HG02798 (cell line): ENCODE measurements at regions not wholly inside any gene's neighbourhood (a gene's known extent, or its start where the extent isn't known, plus 50 kb on each side); places are given as distances from the start of the nearest gene placed in this dataset.

Source experiments
- ATAC-seq: cut with Tn5 transposase; IDR thresholded peaks from one replicate; pipeline ENCODE4 v1.9.1; 2021; ENCODE audit warnings: mild to moderate bottlenecking; ENCODE audit not compliant: unreplicated experiment, poor library complexity

DNA sequence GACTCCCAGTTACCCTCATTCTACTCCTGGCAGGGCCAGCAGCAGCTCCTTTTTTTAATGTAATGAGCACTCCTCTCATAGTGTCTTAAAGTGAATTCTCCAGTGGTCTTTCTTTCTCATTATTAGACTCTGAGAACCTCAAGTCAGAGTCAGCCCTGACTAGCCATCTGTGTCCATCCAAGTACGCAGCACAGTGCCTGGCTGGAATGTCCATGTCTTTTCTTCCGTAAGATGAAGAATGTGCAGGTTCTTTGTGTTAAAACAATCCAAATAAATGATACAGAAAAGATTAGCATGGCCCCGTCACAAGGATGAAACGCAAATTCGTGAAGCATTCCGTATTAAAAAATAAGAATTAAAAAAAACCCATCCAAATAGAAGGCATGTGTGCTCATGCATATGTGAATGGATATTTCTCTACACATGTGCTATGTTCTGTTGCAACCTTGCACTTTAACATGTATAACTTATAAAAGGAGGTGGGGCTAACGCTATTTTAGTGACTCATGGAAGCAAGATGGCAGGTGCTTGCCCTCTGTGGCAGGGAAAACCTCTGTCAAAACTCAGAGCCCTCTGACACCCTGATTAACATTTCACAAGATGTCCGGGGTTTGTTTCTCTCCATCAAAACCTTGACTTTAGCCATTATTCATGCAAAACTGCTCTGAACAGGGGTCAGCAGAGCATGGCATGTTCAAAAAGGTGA, 170.7 kb upstream of the TOPAZ1 start:
- no peak for ATAC-seq

DNA sequence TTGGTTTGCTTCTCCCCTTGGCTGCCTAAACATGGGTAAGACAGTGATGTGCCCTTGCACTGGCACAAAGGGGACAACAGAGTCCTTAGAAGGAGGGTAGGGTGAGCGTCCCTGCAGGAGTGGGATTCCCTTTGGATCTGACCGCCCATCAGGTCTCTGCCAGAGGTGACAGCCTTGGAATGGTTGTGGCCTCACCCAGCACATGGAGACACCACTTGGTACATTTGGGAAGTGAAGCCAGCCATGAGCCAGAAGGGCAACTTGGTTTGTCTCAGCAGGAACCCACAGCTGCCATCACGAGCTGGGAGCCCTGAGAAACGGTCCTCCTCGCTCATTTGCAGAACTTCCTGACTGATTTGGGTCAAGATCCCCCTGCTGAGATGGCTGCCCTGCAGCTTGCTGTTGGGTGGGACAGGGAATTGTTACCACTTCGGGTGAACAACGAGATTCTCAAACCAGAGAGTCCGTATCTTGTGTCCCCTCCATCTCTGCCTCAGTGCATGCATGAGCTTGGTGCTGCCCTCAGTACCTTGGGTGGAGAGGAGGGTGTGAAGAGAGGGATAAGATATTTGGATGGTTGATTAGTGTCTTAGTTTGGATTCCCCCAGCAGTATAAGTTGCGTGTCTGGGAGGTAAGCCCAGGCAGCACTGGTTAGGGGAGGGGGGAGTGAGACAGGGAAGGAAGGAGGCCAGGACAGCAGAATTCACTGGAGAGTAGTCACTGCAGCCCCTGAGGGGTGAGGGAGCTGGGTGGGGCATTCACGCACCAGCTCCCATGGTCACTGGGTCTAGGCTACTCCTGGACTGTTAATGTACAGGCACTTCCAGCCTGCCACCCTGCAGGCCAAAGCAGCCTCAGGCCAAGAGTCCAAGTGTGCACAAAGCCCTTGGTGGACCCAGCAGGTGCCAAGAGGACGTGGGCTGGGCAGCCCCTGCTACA, 168.8 kb upstream of the TOPAZ1 start:
- ATAC-seq, result no peak

DNA sequence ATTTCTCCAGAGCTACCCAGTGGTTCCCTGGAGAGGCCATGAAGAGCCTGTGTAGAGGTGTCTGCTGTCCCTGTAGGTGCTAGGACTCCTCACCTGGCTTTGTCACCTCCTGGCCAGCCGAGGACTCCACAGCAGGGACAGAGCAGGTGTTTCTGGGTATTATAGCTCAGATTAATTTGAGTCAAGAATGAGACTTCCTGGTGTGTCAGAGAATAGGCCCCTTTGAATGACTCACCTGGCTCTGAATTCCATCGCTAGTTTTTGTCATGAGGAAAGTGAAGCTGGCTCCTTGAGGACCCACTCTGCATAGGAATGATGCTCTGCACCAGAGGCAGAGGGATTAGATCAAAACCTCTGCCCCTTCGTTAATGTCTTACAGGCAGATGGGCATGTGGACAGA, 167.5 kb upstream of the TOPAZ1 start:
- ATAC-seq, result no peak

DNA sequence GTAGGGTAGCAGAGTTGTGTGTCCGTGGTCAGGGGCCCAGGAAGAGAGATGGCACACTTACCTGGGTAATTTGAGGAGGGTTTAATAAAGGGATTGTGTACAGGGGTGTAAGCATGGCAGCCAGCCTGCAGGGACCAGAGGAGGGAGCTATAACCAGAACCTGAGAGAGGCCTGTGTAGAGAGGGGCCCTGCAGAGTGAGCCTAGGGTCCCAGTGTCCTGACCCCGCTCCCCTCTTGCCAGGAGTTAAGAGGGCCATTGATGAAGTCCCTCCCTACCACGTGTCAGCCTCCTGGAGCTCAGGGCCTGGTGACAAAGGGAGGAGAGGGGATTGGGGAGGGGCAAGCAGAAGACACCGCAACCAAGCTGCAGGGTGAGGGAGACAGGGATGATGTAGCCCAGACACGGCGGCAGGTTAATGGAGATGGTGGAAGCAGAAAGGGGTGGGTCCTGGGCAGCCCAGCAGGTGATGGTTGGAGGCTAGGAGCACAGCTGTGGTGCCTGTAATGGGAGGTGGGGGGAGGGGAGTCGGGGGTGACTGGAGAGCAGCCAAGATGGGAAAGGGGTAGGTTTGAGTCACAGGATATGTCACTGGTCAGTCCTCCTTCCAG, 165.4 kb upstream of the TOPAZ1 start:
- ATAC-seq, result no peak

DNA sequence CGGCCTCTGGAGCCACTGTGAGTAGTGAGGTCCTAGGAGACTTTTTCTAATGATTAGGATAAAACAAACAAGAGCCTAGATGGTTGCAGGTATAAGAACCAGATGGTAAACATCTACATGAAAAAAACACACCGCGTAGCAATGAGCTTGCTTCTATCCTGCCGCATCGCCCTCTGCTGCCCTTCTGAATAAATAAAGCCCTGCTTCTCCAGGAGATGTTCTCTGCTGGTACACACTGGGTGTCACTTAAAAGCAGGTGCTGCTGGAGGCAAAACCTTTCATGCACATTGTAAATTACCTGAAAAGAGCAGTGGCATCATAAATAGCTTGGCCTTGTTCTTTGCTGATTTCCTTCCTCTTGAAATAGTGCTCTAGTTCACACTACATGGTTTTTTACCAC, 164.4 kb upstream of the TOPAZ1 start:
- ATAC-seq, result no peak

DNA sequence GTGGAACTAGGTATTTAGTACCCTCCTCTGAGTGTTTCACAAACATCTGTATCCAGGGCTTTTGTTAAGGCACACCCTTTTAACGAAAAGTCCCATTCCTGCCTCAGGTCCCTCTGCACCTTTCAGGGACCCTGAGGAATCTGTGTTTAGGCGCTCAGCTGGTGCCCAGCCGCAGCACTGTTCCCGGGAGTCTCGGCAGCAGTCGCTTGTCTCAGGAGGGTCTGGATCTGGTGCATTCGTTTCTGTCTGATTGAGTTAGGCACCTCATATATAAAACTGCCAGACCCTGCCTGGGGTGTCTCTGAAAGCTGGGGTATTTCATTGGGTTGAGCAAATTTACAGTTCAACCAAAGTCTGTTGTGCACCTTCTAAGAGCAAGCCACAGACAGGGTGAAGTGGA, 162.8 kb upstream of the TOPAZ1 start:
- no peak for ATAC-seq

DNA sequence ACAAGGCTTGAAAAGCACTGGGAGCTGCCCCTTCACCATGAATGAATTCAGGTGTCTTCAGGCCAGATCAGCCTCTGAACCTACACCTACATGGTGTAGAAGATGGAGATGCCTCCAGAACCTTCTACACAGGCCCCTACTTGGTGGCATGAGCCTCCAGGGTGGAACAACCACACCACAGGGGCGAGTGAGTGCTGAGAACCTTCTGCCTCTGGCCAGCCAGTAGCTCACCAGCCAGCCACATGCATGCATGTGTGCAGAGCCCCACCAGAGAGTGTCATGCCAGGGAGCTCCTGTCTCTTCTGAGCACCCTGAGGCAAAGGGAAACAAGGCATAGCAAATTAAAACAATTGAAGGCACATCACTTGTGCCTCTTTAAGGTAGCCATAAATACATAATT, 161.8 kb upstream of the TOPAZ1 start:
- no peak for ATAC-seq

DNA sequence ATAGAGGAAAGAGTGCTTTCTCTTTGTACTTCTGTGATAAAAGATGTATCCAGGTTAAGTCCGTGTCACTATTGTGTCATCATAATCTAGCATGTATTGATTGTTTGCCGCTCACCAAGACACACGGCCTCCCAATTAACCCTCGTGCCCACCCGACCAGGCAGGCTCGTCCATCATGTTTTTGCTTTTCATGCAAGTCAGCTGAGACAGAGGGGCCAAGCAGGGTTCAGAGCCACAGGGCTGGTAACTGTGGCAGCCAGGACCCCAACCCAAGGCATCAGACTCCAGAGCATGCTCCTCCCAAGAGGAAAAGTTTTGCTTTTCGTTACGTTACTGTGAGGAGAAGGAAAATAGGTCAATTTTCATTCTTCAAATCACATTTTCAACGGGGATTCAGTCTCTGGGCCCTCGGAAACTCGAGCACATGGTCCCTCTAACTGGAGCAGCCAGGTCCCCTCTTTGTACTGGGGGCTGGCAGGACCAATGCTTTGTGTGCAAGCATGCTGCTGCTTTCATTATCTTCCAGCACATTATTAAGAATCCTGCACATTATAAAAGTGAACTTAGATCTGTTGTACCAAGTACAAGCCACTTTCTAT, 161.1 kb upstream of the TOPAZ1 start:
- no peak for ATAC-seq

DNA sequence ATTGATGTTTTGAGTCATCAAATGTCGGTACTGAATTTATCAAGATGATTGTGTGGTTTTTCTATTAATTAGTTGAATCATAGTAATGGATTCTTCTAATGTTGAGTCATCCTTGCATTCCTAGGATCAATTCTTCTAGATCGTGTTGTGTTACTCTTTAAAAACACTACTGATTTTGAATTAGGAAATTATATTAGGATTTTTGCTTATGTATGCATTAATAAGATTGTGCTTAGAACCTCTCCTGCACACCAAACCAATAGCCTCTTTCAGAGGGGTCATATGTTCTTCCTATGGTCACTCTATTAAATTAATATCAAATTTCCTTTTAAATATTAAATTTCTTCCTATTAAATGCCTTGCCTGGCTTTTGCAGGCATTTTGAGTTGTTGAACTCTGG, 151.7 kb upstream of the TOPAZ1 start:
- no peak for ATAC-seq

DNA sequence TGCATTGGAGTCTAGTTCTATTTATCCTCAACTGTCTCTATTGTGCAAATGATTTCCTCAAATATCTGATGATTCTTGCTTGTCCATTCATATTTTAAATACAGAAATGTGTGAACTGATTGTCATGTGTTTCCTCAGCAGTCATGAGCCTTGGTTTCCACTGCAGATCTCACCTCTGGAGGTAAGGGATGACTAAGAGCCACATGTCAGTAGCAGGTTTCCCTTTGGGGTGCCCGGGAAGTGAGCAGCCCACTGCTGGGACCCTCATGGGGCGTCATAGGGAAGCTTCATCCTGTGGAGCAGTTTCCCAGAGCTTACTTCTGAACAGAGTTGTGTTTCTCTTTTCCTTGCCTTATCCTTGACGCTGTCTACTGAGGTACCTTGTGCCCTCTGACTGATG, 149.2 kb upstream of the TOPAZ1 start:
- no peak for ATAC-seq

DNA sequence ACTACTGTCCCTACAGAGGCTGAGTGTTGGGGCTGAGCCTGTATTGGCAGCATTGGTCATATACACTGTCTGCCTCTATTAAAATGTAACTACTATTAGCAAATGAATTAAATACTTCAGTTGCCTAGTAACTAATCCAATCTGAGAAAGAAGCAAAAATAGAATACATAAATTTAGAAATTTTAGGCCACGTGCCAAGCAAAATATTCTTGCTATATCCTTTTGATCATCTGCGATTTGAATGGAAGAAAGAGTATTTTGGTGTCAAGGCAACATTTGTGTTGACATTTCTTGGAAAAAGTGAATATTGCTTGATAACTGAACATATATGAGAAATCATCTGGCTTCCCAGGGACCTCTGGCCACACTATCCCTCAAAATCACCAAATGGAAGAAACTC, 148.2 kb upstream of the TOPAZ1 start:
- no peak for ATAC-seq

DNA sequence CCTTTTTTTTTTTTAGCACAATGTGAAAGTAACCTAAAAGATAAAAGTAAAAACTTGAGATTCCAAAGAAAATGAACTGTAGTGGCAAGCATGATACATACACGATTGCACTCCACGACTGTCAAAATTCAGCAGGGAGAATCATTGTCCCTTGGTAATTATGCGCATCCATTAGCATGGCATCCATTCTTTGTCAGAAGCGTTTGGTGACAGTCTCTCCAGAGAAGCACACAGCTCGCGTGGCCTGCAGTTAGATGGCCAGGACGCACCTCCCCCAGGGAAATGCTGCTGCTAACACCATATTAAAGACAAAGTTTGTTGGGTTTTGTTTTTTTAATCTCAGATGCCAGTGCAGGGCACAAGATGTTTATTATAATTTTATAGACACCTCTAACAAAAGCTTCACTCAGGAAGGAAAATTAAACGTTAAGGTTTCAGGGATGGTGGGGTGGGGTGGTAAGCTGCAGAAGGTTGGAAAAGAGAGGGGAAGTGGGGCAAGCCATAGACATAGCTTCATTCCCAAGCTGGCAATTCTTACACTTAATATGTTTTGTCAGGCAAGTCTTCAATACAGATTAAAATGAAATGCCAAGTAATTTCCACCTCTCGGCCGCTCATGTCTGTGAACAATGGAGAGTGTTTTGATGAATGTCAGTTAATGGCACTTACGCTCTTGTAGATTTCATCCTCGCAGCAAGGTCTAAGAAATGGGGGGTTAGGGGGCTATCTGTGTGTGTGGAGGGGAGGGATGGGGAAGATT, 142.8 kb upstream of the TOPAZ1 start:
- no peak for ATAC-seq

DNA sequence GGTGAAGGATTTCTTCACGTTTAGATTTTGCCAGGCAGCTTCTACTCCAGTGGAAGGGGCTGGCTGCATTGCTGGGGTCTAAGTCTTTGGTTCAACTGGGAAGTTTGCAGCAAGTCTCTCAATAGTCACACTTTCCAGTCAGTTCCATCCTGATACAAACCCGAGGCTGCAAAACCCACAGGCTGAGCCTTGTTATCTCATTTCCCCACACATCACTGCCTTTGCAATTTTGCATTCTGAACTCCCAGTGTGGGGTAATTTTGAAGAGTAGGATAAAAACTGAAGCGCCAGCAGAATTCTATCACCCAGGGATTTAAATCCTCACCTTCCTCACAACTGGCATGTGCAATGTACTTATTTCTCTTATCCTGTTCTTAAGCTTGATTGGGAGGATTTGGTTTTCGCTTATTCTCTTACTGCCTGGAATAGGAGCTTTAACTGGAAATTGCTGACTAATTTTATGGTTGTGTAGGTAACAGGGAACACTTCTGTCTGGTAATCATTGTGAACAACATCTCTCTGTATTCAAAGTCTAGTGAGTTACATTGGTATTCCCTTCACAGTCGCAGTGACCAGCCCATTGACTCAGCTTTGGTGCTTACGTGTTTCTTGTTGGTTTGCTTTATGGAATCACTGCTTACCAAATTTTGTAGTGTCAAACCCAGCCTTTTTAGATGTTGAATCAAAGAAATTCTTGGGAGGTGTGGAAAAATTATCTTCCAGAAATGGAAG, 142.0 kb upstream of the TOPAZ1 start:
- ATAC-seq, result no peak

DNA sequence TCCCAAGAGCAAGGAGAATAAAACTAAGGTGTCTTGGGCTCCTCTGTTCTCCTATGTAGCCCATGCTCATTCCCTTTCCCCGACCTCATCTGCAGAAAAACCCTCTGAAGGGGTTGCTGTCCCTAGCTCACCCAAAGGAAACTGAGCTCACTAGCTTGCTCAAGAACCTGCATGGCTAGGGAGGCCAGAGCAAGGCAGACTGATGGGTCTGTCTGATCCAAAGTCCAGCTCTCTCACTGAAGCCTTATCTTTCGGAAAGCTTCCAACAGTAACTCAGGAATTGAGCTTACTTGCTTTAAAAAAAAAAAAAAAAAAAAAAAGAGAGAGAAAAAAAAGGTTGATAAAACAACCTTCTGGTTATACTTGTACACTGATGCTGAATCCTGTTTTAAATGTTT, 141.4 kb upstream of the TOPAZ1 start:
- no peak for ATAC-seq

DNA sequence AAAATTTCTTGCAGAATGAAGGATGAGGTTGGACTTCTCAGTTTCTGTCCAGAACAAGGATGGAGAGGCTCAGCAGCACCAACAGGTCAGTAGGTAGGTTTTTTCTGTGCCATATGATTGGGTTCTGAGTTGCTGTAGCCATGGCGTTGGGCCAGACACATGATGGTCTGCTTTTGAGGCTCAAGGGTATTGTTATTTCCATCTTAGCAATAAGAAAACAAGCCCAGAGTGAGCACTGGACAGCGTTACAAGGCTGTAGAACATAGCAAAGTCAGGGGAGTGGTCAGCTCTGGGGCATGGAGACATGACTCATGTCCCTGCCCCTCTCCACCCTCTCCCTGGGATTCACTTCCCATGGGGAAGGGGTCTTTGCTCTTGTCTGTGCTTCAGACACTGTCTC, 137.6 kb upstream of the TOPAZ1 start:
- no peak for ATAC-seq

DNA sequence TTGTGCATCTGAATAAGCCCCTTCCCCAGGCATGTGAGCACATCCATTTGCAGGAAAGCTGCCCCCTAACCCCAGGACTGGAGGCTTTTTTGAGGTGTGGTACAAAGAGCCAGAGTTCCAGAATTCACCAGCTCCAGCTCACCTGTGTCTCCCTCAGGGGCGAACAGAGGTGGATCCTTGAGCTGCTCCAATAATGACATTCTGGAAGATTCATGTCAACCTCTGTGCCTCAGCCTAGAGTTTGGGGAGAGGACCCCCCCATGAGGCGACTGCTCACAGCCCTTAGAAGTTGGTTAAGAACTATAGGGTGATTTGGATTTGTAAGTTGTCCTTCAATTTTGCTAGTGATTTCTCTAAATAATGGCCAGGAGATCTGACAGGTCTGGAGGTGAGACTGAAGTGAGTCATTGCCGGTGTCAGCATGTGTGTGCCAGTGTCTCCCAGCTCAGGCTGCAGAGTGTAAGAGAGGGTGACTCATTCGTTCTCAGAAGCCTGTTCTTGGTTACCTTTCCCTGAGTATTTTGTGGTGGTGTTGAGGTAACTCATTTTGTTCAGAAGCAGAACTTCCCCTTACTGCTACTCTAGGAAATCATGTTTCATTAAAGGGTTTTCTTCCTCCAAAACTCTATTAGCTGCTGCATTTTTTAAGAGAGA, 136.9 kb upstream of the TOPAZ1 start:
- peak; percentile 91 for ATAC-seq

DNA sequence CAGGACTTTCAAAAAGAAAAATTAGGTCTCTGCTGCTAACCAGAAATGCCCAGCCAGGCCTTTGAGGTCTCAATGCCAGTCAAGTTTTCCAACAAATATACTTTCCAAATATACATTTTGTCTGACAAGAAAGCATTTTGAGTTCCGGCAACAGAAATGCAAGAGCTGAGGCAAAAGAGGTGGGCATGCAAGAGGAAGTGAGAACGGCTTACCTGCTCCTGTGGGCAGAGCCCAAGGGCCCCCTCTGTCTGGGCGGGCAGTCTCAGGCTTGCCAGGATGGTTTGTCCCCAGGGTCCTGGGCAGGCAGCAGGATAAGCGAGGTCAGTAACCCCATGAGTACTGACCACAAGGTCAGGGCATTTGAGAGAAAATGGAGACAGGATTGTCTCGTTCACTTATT, 136.1 kb upstream of the TOPAZ1 start:
- peak; percentile 32 for ATAC-seq

DNA sequence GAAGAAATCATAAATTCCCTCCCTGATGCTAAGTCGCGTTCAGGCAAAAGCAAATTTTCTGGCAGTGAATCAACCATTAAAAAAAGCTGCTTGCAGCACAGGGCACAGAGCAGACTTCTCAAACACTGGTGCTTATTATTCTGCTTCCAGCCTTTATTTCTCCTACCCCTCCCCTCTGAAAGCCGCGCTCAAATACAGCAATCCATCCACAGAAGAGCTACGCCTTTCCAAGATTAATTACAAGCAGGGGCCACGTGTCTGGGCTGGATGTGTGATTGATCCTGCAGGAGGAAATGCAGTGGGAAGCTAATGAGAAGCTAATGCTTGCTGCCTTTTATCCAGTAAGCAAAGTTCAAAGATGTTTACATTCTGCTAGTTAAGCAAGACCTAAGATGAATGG, 134.9 kb upstream of the TOPAZ1 start:
- no peak for ATAC-seq

DNA sequence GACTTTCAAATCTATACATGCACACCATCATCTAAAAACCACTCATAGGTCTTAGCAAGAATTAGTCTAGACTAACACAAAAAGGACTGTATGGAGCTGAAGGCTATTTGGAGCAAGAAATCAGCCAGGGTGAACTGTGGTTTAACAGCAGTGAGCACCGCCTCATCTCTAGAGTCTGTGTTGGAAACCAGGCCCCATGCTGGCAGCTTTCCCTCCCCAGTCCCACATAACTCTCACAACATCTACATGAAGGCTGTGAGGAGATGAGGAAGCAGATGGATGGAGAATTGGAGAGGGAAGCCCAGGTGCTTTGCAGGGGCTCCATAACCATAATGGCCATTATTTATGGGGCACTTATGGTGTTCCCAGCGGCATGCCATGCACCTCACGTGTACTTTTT, 133.2 kb upstream of the TOPAZ1 start:
- ATAC-seq, result no peak
